ENCODE measurements at regions not wholly inside any gene's neighbourhood (a gene's known extent, or its start where the extent isn't known, plus 50 kb on each side); places are given as distances from the start of the nearest gene placed in this dataset.

DNA sequence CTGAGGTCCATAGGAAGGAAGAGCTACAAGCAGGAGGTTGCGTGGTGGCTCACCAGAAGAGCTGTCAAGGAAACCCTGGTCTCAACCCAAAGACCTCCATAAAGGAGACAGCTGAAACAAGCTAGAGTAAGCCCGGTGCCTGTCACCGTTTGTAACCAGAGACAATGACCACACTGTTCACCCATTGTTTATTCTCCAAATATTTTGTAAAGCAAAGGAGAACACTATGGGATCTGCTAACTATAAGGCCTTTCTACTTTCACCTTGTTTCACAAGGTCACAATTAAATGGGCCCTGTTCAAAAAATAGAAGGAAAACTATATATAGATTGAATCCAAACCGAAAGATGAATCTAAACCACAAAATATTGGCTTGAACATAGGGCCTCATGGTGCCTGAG lies 128.9 kb upstream of the TPRG1 start:
- DNase-seq: no peak

DNA sequence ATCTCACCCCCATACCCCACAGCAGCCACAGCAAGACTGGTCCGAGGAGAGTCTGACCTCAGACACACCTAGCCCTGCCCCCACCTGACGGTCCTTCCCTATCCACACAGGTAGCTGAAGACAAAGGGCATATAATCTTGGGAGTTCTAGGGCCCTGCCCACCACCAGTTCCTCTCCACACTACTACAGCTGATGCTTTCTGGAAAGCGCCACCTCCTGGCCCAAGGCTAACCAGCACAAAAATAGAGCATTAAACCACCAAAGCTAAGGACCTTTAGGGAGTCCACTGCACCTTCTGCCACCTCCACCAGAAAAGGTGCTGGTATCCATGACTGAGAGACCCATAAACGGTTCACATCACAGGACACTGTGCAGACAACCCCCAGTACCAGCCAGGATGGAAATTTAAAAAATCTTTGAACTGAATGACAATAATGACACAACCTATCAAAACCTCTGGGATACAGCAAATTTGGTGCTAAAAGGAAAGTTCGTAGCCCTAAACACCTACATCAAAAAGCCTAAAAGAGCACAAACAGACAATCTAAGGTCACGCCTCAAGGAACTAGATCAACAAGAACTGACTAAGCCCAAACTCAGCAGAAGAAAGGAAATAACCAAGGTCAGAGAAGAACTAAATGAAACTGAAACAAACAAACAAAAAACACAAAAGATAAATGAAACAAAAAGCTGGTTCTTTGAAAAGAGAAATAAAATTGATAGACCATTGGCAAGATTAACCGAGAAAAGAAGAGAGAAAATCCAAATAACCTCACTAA lies 122.1 kb upstream of the TPRG1 start:
- no peak for DNase-seq

DNA sequence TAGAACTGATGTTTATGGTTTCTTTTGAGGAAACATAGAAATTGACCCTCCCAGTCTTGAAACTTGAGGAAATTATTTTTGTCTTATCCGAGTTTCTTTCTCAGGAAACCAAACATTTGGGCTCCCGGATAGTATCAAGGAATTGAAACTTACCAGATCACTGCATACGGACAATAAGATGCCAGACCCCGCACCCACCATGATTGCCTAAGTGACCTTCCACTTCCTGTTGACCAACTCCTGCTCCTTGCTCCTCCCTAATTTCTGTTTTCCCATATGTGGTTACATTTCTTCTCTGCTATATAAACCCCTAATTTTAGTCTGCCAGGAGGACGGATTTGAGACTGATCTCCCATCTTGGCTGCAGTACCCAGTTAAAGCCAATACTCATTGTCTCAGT lies 118.4 kb upstream of the TPRG1 start:
- no peak for DNase-seq

DNA sequence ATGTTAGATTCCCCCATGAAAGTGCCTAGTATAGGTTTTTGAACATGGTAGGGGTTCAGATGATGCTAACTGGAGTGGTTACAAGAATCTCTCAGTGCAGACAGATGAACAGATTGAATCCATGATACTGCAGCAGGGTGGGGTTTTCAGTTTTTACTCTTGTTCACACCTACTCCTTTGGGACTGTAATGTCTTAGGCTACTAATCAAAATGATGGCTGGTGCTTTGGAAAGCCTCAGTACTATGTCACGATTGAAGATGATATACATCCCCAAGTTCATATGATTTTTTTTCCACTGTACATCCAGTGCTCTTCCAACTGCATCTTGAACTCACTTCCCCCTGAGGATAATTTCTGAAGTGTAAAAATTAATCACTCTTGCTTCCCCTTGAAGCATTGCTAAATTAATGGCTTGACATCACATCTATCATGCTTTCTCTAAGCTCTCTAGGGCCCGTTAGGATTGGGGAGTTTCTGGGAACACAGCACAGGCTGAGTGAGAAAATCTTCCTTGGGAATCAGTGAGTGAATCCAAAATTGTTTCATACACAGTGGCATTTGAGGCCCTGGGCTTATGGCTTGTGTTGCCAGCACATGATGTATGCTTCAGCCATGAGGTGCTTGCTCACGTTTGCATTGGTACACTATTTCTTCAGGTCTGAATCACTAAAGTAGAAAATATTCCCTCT lies 115.0 kb upstream of the TPRG1 start:
- no peak for DNase-seq

DNA sequence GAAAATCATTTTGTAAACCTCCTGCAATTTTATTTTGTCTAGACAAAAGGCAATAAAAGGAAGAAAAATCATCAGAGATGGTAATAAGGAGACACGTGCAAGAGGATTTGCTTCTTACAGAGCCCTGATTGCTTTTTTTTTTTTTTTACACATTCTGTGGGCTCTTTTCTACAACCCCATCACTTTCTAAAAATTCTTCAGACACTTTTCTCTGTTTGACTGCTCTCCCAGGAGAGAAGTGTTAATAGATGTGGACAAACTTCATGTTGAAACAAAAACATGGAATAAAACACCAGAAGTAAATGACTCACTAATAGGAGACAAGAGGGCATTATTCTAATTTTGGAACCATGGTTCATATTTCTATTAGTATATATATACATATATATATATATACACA lies 114.4 kb upstream of the TPRG1 start:
- DNase-seq: no peak

DNA sequence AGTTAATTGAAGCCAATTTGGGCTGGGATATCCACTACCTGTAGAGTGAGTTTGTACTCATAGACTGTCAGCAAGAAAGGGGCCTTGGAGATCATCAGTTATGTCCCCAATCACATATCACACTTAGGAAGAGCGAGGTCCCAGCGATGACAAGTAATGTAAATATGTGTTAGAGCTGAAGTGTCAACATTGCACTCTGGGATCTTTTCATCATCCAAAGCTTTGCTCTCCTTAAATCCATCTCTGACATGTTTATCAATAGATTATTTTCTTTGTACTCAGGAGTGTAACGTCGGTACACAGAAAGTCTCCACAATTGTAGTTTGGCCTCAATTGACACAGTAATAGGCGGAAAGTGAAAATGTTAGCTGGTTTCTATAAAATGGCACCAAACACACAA lies 113.7 kb upstream of the TPRG1 start:
- DNase-seq: no peak

DNA sequence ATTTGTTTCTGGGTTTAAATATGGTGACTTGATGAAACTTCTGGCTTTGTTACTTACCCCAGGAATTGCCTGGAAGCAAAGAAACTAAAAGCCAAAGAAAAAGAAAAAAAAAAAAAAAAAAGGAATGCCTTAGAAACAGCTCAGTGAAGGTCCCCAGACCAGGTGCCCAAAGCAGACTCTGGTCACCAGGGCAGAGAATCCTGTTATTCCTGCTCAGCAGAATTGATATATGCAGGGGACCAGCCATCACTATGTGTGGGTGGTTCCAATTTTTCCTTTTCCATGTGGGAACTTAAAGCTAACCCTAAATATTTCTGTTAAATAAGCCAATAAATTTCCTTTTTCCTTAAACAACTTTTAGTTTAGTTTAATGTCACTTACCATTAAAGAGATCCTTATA lies 100.8 kb upstream of the TPRG1 start:
- no peak for DNase-seq

DNA sequence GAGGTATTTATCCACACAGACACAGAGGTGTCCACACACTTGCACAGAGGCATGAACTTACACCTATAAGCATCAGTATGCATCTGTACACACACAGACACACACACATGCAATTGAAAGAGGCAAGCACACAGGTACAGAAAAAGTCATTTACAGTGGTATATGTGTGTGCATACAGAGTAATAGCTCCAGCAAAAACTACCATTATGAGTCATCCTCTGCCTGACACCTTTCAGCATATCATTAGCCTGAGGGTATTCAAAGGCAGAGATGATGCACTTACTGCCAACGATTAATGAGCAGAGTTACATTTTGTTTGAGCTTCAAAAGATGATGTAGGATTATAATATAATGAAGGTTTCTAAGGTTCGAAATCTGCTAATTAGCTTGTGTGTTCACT lies 100.3 kb upstream of the TPRG1 start:
- no peak for DNase-seq

DNA sequence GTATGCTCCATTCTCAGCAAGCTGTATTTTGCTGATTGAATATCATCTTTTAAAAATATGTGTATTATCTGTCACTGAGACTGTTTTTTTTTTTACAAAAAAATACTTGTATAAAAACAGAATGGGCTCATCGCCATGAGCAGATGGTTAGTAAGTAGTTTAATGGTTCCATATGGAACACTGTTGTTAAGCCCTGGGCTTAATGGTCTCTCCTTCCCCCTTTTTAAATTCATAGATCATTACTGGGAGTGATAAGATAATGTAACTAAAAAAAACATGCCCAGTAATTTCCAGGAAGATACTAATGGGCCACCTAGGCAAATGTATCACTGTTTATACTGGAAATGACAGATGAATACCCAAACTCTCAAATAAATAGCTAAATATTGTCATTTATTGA lies 95.3 kb upstream of the TPRG1 start:
- no peak for DNase-seq

DNA sequence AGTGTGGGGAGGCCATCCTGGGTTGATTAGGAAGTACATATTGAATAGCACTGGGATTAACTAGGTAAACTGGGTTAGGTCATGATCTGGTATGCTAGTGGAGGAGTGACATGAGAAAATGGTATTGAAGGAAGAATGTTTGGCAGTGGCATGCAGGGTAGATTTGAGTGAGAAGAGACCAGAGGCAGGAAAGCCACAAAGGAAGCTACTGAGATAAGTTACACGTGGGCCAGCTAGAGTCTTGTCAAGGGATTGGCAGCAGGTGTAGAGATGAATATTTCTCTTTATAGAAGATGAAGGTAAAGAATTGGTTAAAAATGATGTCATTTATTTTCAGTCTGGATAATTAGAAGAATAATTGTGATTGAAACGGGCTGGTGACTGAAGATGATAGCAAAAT lies 91.0 kb upstream of the TPRG1 start:
- DNase-seq: no peak

DNA sequence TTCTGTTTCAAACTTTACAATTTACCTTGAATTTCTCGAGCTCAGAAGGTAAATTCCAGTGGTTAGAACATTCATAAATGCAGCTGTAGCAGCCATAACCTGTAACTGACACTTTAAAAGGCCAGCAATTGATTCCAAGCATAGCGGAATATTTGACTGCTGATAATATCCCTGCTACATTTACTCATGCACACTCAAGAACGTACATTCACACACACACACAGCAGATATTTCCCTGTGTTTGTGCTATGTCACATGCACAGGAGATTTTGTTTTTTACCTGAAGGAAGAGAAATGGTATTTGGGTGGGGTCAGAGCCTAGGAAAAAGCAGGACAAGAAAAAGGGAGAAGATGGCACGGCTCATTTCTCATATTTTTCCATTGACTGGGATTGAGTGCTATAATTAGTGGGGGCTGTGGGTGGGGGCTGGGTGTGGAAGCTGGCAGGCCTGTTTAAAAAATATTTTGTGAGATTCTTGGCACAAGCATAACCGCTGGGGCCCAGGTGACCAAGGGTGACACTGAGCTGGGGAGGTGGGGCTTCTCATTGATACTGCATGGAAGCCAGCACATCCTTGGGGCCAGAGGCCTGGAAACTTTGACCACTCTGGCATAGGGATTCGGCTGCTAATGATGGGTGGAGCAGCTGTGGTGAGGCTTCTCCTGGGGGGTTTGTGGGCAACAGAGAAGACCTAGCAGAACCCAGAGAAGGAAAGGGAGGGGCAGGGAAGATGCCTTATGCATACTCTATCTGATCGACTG lies 88.9 kb upstream of the TPRG1 start:
- DNase-seq: no peak

DNA sequence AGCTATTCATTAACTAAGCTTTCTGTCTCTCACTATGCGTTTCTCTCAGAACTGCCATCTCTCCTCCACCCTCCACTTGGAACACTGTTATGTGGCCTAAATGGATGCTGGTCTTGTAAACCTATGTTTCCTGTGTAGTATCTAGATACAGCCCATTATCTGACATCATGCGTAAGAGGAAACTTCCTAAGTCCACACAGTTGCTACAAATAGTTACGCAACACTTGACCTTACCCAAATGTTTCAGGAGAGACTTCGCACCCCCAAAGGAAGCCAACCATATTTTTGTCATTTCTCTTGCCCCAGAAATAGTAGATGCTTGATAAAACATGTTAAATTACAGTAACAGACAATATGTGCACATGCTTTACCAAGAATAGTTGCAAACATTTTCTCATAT lies 87.2 kb upstream of the TPRG1 start:
- DNase-seq: no peak

DNA sequence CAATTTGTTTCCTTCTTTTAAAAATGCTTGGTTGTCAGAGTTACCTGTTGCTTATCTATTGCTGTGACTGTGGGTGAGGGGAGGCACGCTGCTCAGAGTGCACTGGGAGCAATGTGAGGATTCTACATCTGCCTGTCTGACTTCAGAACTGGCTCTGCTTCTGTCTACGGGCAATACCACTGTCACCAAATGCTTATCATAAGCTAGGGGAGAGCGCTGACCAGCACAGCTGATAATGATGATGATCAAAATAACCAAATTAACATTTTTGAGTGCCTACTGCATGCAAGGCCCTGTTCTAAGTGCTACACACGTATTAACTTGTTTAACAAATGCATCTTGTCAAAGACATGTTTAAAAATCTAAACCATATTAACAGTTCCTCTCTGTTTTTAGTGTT lies 79.2 kb upstream of the TPRG1 start:
- no peak for DNase-seq

DNA sequence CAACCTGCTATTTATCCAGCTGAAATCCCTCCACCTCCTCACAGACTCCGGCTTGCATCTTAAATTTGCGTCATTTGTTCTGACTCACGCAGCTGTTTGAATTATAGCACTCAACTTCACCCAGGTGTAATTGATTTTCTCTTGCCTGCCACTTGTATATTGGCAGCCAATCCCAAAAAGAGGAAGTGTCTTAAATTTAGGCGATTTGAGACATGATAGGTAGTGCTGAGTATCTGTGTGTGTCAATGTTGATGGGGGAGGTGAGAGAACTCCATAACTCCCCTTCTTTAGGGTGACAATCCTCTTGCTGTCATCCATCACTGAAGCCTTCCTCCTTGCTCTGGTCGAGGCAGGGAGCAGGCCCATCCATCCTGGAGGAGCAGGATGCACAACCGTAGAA lies 77.2 kb upstream of the TPRG1 start:
- no peak for DNase-seq

DNA sequence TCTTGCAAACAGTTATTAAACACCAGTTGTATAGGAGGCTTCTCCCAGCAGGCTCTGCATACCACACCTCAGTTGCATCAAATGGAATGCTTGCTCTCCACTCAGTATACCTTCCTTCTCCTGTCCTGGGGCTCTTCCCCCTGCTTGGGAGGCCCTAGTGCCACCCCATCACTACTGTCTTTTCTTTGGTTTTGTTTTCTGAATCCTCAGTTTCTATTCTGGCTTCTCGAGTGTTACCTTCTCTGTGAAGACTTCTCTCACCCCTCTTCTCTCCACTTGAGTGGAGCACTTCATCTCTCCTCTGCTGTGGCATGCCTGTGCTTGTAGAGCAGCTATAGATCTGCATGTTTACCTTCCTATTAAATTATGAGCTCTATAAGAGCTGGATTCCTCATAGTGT lies 75.7 kb upstream of the TPRG1 start:
- no peak for DNase-seq

DNA sequence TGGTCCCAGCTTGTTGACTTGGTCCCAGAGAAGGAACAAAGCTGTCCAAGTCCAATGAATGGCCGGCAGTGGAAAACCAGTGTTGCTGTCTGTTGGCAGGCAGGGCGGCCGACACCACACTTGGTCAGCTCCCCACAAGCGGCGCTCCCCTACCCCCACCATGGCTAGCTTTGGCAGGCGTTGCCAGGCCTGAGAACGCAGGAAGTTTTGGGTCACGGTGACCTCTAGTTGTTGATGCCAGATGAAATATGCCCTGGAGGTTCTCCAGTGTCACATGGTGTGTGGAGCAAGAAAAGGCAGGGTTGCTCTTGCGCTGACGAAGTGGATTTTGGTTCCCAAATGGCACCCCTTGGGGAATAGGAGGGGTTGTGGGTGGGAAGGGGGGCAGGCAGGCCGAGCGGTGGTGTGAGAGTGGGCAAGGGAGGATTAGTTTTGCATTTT lies 72.7 kb upstream of the TPRG1 start:
- DNase-seq: no peak

DNA sequence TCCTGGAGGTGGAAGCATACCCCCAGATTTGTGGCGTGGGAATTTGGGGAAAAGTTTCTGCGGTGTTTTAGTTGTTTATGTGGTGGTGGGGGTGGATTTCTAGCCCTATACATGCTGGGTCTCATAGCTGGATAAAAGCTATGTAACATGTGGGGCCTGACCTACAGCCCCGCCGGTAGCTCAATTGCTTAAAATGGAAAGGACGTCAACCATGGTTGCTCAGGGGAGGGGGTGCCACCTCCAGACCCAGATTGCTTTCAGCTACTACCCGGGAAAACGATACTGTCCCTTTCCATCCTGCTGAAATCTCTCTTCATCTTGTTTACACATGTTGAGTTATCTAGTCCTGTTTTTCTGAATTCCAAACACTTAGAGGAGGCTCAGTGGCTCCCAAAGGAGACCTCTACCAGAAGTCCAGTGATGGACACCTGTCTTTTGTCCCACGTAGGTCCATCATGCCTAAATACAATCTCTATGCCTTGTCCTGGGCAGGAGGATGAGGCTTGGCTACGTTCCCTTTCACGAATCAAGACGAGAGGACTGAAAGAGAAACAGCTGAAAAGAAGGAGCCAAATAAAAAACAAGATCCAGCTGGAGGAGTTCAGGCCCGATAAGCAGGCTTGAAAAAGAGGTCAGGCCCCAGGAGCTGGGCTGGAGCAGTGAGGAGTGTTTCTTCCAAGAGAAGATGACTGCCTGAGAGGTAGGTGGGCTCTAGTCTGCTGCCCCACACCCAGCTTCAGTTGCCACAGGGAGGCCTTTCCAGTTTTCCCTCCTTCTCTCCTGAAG lies 72.1 kb upstream of the TPRG1 start:
- no peak for DNase-seq

DNA sequence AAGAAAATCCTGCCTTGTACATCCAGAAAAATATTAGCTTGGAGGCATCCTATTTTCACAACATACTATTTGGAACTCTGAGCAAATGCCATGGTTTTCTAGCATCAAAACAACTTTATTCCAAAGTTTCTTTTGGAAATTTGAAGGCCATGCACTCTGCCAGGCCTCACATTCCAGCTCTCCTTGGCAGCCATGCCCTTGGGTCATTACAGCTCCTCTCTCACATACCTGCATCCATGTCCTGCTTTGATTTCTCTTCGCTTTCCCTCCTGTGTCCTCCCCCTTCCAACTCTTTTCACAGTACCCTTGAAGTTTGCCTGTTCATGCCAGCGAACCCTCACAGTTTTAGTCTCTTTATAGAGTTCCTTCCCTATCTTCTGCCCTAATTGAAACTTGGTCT lies 70.9 kb upstream of the TPRG1 start:
- DNase-seq: no peak

DNA sequence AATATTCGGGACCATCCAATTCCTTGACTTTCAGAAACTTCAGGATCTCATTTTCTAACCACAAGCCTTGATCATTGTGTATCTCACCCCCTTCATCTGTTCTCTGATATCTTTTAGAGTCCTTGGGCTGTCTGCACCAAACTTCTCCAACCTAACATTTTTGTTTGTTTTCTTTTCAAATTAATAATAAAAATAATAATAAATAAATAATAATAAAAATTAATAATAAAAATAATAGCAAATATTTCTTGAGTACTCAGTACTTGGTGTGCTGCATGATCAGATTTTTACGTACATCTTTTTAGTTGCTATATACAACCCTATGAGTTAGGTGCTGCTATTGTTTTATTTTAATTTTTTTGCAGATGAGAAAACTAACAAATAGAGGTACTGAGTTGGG lies 70.2 kb upstream of the TPRG1 start:
- no peak for DNase-seq

DNA sequence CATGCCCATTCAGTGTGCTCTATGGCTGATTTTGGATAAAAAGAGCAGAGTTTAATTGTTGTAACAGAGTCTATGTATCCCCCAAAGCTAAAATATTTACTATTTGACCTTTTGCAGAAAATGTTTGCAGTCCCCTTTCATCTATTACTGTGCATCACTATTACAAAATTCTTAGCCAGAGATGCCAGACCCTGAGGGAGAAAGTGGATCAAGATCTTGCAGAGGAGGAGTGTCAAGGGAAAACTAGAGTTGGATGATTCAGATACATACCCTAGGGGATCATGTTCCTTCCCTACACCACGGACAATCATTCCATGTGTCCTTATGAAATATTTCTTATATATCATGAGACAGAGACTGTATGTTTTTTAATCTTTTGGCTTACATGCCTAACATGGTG lies 68.6 kb upstream of the TPRG1 start:
- no peak for DNase-seq

DNA sequence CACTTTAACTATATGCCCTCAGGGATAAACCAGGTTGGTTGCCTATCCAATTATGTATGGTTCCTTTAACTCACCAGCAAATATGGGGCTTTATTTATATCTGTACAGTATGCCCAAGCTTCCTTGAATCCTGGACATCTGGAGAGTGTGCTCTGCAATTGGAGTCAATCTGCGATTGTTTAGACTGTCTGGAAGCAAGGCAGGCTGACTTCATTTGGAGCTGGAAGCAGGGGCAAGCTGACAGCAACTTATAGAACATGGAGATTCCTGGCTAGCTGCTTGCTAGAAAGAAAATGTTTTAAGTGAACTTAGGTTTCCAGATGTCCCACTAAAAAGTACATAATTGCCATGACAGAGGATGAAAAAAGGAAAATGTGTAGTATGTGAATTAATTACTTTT lies 63.7 kb upstream of the TPRG1 start:
- peak in 1 of 58 donors; percentile 22 for DNase-seq

DNA sequence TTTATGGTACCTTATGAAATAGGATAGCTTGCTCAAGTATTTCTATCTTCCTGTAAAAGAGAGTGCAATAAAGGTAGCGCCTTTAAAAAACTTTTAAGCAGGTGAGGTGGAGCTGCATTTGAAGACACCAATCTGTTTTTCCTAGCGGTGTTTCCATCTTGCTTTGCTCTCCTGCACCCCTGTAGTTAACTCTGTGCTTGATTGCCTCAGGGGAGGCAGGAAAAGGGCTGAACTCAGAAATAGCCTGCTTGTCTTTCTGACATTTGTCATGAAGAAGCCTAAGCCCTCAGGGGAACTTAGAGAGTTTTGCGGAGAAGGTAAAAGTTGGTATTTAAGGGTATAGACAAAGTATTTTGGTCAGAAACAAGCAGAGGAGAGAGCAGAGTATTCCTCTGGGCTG lies 63.0 kb upstream of the TPRG1 start:
- DNase-seq: no peak

All from anterior cingulate cortex (tissue), 58 donors.